DMS153 treated with DMSO at 0.1 percent for 48 hours (cell line): ENCODE measurements at regions not wholly inside any gene's neighbourhood (a gene's known extent, or its start where the extent isn't known, plus 50 kb on each side); places are given as distances from the start of the nearest gene placed in this dataset.

Experiments used
- DNase-seq: peaks from one replicate; lab custom pipeline; 2025; ENCODE audit not compliant: unreplicated experiment; lab: John Stamatoyannopoulos, UW

DNA sequence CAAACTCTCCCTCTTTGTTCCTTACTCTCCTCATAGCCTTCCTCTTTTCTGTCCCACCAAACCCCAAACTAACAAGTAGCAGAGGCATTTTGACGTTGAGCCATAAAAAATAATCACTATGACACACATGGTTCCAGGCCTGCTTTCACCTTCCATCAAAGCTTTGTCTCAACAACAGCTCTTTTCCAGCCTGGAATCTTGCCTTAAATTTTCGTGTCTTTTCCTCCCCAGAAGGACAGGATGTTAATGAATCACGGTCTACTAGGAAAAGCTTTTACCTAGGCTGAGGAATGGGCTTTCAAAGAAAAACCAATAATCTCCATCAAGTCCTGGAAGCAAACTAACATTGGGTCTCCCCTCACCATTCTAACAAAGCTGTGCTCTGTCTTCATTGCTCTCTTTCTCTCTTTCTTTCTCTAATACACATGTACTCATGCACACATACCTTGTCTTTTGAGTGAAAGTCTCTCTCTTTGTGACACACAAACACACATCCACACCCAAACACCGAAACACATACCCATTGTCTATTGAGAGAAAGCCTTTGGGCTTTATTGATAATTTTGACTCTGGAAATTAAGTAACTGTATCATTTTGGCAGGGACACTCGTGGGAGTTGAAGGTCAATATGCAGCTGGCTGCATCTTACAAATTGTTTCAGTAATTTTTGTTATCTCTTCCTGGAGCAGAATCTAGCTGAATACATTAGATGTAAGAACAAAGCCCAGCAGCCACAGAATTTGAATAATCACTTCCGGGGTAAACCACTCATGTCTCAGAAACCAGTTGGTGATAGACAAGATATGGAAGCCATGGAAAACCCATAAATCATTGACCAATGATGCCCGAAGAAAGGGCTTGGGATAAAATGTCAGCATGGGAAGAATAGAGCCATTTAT is 107.4 kb upstream of the SLC4A7 start:
- no peak for DNase-seq

DNA sequence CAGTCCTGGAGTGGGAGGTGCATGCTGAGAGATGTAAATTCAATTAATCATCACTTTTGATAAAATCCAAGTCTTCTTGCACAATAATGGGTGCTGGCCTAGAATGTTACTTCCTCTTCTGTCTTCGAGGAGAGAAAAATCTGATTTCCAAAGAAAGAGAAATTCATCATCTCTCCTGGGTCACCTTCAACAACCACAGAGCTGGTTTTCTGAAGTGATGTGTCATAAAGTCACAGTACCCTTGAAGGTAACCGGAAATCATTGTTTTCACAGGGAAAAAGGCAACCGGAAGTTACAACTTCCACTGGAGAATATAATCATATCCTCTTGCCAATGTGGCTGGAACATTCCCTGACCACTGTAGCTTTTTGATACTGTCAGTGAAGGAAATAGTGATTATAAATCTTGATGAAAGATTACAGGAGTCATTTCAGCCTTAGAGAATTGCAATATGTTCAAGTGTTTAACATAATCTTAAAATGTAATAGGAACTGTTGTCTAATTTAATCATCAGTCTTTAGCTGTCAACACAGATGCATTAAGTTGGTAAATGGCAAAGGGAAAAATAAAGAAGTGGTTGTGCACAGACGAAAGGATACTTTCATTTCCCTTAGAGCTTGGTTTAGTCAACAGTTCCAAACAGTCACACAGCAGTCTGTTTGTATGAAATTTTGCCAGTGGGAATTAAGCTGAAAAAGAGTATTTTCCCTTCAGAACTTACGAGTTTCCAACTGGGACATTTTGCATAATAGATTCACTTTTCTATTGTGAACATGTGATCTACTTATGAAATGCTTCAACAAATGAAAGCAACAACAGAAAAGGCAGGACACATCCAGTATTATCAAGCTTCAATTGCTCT is 106.5 kb upstream of the SLC4A7 start:
- DNase-seq: no peak

DNA sequence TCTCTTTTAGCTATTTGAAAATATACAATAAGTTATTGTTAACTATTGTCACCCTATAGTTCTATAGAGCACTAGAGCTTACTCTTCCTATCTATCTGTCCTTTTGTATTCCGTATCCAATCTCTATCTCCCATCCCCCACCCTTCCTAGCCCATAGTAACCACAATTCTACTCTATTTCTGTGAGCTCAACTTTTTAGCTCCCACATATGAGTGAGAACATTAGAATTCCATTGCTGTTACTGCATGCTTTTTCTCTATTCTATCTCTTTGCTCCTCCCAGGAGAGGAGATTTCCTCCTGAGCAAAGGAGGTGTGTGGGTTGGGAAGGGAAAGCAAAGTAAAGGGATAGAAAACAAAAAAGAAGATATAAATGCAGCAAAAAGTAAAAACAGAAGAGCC is 105.6 kb upstream of the SLC4A7 start:
- DNase-seq: no peak

DNA sequence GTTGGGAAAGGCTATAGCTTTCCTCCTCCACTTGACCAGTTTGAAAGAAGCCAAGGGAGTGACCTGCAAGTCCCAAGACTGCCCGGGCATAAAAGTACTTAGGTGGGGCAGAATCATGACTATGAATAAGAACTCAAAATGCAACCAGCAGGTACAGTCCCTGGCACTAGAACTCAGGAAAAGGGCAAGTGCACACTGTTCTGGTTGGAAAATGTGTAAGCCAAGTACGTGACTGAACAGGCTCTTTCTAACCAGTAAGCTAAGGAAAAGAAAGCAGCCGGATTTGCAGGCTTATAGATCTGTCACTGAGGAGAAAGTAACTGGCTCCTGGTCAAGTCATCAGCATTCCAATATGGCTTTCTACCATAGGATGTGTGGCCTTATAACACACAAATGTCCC is 101.2 kb upstream of the SLC4A7 start:
- DNase-seq: no peak

DNA sequence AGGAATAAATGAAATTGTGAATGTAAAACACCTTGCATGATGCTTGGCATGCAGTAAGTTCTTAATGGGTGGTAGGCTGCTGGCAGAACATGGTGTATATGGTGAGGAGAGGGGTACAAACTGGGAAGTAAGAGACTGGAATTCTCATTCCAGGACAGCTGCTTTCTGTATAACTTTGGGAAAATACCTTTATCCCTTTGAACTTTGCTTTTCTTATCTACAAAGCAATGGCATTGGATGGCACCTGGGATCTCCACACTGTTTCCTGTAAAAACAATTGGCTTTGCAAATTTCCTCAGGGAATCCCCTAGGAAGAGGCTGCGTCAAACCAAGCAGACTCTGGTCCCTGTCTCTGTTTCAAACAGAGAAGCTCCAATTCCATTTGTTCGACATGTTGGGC is 100.7 kb upstream of the SLC4A7 start:
- DNase-seq: no peak

DNA sequence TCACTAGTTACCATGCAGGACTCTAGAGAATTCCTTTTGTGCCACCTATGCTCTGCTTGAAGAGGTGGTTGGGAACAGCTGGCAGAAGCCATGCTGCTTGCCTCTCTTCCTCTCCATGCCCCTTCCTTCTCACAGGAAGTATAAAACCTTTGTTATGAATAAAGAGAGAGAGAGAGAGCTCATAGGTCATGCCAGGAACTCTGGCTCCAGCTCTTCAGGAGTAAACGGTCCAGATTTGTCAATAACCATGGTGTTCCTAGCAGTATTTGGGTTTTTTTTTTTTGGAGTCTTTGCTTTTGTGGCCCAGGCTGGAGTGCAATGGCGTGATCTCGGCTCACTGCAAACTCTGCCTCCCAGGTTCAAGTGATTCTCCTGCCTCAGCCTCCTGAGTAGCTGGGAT is 97.7 kb upstream of the SLC4A7 start:
- DNase-seq: no peak

DNA sequence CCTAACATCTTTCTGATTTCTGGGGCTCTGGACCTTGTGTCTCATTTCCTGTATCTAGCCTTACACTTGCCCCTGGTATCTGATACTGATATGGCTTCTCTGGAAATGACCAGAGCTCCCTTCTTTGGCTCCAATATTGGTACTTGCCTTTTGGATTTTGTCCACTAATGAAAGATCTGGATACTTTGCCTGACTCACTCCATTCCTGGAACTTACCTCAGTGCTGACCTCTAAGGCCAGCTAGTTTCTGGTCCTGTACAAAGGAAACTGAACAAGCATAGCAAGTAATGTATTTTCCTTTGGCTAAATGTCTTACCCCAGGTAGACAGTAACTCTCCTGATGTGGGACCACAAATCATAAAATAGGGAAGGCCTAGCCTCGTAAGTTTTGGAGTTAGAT is 93.8 kb upstream of the SLC4A7 start:
- DNase-seq: no peak

DNA sequence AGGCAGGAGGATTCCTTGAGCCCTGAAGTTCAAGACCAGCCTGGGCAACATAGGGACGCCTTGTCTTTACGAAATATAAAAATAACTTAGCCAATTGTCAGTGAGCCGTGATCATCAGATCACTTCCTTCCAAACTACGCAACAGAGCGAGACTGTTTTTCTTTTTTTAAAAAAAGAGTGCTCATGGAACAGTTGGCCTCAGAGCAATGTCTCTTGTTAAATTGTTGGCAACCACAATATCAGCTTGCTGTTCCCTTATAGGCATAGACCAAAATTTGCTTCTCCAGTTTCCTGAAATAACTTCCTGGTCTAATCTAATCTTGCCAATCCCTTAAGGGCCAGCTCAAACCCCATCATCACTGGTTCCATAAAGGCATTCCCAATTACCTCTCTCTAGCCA is 93.3 kb upstream of the SLC4A7 start:
- no peak for DNase-seq

DNA sequence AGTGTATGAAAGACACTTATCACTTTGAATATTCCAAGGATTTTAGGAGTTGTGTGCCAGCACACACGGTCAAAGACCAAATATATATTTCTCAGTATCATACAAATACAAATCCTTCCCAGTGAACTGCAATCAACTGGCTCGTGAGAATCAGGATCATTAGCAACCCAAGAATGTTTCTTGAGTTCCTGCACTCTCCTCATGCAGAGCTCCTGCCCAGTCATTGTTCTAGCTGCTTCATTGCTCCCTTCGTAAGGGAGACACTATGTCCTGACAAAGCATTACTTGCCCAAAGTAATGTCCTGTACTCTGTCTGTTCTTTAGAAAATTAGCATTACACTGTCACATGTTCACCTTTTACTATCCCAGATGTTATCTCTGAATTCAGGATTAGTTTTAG is 92.0 kb upstream of the SLC4A7 start:
- DNase-seq: no peak

DNA sequence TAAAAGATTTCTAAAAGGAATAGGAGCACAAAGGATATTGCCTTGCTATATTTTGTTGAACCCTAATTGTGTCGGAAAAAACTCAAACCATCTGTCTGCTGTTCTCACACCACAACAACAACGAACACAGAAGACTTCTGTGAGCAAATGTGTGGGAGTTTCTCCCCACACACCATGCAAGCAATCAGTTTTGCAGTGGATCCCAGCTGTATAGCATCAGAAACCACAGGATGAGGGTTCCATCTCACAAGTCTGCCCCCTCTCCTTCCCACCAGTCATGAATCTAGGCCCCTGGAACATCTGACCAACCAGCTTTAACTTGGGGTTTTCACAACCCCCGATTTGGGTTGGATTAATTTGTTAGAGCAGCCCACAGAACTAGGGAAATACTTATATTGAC is 91.3 kb upstream of the SLC4A7 start:
- DNase-seq: no peak

DNA sequence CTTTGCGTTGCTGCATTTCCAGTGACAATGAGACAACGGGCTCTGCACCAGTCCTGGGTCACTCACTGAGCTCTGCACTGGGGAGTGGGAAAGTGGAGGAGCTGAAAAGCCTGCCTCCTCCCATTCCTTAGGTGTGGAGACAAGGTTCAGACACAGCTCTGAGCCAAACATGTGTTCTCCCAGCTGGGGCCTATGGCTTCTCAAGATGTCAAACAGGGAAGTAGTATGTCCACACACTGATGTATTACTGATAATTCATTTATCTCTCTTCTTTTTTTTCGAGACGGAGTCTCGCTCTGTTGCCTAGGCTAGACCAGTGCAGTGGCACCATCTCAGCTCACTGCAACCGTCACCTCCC is 90.2 kb upstream of the SLC4A7 start:
- no peak for DNase-seq

DNA sequence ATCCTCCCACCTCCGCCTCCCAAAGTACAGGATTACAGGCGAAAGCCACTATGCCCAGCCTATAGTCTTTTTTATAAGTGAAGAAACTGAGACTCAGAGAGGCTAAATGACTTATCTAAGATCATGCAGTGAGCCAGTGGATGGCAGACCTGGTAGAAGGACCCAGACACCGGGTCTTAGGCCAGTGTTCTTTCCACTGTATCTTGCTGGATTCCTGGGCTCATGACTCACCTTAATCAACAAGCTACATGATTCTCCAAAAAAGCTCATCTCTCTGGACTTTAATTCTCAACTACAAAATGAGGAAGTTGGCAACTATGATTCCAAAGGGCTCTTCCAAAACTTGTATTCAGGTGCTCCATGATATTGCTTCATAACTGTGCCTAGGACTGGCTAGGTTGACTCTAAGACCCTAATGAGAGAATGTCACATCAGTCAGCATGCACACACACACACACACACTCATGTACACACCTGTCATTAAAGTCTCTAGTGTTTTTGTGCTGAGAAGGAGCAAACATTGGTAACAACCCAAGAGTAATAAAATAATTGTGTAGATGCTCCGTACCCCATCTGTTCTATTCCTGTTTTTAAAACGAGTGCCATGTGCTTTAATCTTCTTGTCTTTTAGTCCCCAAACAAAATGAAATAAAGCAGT is 89.7 kb upstream of the SLC4A7 start:
- DNase-seq: no peak

DNA sequence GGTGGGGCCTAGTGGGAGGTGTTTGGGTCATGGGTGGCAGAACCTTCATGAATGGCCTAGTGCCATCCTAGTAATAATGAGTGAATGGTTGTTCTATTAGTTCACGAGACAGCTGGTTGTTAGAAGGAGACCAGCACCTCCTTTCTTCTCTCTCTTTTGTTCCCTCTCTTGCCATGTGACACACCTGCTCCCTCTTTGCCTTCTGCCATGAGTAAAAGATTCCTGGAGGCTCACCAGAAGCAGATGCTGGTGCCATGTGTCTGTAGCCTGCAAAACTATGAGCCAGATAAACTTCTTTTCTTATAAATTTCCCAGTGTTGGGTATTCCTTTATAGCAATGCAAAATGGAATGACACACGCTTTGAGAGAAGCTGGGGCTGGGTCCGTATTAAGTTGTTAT is 89.0 kb upstream of the SLC4A7 start:
- DNase-seq: no peak

DNA sequence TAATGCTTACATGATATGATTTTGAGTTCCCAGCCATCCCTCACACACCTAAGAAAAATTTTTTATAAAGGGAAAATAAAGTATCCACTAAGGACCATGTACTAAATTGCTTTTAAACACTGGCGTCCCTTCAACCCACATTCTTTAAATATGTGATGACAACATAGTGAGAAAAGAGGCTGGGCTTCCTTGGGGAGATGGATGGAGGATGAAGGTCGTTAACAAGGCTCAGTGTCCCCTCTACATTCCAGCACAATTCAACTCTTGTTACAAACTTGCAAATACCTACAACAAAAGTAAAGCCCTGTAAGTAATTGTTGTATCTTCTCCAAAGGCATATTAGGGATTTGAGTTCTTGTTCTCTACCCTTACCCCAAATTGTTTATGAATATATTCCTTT is 87.2 kb upstream of the SLC4A7 start:
- no peak for DNase-seq

DNA sequence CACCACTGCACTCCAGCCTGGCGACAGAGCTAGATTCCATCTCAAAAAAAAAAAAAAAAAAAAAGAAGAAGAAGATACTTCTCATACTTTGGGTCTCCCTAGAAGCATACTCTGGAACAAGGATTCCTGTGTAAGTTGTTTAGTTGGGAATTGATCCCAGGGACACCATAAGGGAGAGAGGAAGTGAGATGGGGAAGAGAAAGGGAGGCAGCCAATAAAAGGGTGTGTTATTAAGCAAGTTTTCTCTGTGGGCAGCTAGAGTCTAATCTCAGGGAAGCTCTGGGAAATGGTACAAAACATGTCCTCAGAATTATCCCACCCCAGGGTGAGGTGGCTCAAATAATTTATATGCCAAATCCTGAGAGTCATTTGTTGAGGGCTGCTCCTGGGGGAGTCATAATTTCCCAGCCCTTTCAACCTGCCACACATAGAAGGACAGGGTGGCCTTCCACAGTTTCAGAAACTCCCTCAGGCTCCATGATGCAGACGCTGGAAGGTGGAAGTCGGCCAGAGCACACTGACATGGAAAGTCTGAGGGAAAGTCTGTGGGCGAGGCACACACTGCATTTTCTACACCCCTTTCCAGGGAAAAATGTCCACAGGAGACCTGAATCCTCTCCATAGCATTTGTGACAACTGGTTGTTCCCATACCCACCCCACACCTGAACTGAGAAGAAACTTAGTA is 86.4 kb upstream of the SLC4A7 start:
- no peak for DNase-seq

DNA sequence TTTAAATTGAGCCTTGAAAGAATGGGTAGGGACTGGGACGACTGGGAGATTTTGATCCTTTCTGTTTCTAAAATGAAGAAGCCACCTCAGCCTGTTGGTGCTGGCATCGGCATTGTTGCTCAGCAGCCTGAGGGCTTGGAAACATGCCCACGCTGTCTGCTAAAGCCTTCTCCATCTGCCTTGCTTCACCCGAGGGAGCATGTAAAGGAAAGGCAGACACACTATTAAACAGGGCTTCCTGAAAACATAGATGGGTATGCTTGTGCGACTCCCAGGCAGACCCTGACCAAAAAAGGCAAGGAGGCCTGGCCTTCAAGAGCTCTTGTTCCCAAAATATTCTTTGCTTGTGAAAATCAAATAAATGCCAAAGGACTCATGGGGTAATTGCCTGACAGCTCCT is 84.2 kb upstream of the SLC4A7 start:
- DNase-seq: peak; percentile 0

DNA sequence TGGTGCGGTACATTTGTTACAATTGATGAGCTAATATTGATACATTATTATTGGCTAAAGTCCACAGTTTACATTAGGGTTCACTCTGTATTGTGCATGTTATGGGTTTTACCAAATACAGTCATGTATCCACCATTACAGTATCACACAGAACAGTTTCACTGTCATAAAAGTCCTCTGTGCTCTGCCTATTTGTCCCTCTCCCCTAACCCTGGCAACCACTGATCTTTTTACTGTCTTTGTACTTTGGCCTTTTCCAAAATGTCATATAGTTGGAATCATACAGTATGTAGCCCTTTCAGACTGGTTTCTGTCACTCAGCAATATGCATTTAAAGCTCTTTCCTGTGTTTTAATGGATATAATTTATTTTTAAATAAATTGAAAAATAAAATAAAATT is 83.1 kb upstream of the SLC4A7 start:
- no peak for DNase-seq

DNA sequence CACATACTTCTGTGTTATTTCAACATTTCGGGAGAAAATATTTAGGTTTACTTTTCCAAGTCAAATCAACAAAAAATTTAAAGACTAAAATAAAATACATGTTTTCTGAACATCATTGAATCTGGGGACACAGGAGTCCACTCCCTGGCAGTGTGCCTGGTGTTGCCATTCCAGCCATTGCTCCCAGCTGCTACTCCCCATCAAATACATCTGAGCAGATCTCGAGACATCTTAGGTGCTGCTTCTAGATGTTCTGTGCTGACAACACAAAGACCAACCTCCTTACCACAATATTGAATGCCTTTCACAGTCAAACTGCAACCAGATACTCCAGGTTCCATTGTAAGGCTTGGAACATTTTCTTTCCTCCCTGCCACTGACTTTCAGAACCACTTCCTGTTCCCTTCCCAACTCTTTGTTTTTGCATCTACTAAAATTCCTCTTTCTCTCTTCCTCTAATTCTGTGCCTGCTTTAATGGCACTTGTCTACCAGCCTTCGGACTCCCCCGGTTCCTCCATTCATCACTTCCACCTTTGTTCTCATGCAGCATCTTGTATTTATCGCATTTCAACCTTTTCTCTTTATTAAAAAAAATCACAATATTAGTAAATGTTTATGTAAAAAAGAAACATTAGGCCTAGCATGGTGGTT is 81.1 kb upstream of the SLC4A7 start:
- DNase-seq: no peak

DNA sequence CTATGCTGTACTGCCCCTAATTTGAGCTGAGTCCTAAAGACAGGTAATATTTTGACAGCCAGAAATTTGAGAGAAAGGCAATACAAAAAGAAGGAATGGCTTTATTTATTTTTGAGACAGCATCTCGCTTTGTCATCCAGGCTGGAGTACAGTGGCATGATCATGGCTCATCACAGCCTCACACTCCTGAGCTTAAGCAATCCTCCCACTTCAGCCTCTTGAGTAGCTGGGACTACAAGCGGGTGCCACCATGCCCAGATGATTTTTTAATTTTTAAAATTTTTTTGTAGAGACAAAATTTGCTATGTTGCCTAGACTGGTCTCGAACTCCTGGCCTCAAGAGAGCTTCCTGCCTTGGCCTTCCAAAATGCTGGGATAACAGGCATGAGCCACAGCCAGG is 77.4 kb upstream of the SLC4A7 start:
- DNase-seq: no peak

DNA sequence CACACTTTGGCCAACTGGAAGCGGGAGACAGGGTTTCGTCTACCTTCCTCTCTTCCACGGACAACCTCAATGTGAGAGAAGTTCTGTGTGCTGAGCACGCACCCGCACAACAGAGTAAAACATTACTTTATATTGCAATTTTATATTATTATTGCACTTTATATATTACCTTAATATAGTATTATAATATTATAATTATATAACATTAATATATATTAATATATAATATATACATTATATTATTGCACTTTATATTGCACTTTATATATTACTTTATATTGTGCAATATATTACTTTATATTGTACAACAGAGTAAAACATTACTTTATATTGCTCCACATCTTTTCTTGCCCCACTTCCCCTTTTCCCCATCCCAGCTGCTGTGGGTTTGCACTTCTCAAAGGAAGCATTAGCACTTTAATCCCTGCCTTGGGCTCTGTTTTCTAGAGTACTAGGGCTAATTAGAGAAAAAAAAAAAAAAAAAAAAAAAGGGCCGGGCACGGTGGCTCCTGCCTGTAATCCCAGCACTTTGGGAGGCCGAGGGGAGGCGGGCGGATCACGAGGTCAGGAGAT is 76.4 kb upstream of the SLC4A7 start:
- no peak for DNase-seq
